Activated naive CD8-positive, alpha-beta T cell treated with anti-CD3 and anti-CD28 coated beads, Interleukin-2, amount 50 U/mL, for 24 hours (primary cell): ENCODE measurements at regions not wholly inside any gene's neighbourhood (a gene's known extent, or its start where the extent isn't known, plus 50 kb on each side); places are given as distances from the start of the nearest gene placed in this dataset.

Source experiments
- ATAC-seq: fragments of 150-1000 bp; cut with Tn5 transposase; one replicate; pipeline ENCODE4 v1.10.0; 2021
- DNase-seq: peaks from one replicate; pipeline ENCODE4 v3.0.0; 2021
- H3K27ac Mint-ChIP-seq: one replicate; pipeline ENCODE4 v1.8.0; 2021; ENCODE audit warnings: mild to moderate bottlenecking, mixed read lengths
- H3K27me3 Mint-ChIP-seq: one replicate; pipeline ENCODE4 v1.8.0; 2021; ENCODE audit warnings: mixed read lengths
- H3K36me3 Mint-ChIP-seq: one replicate; pipeline ENCODE4 v1.8.0; 2021; ENCODE audit warnings: low read depth, mixed read lengths
- H3K4me1 Mint-ChIP-seq: one replicate; pipeline ENCODE4 v1.8.0; 2021; ENCODE audit warnings: mixed read lengths
- H3K4me3 Mint-ChIP-seq: one replicate; pipeline ENCODE4 v1.8.0; 2021; ENCODE audit warnings: mild to moderate bottlenecking, moderate library complexity, mixed read lengths
- H3K9me3 Mint-ChIP-seq: one replicate; pipeline ENCODE4 v1.8.0; 2021; ENCODE audit warnings: mixed read lengths

GRCh38 chr5:102010644-102011043 is 285.4 kb downstream of the SLCO4C1 start:
- Mint-ChIP-seq H3K4me1 (no peaks in the 10 kb centered on the region), H3K27ac (no peak overlapping the region), H3K36me3 (no peaks in the 10 kb centered on the region), H3K9me3 (peaks cover 4% of the 10 kb centered on the region), H3K27me3 (no peaks in the 10 kb centered on the region), H3K4me3 (no peak overlapping the region)
- DNase-seq (no peak), ATAC-seq (no peak)

- peaks cover 3% of the 10 kb centered on the region for H3K27me3 Mint-ChIP-seq
- no peak overlapping the region for H3K4me3 Mint-ChIP-seq
- no peaks in the 10 kb centered on the region for H3K4me1 Mint-ChIP-seq
- no peaks in the 10 kb centered on the region for H3K36me3 Mint-ChIP-seq
- ATAC-seq (no peak), DNase-seq (no peak)
- H3K9me3 Mint-ChIP-seq = no peaks in the 10 kb centered on the region
- no peak overlapping the region for H3K27ac Mint-ChIP-seq
These were observed 298.8 kb downstream of the SLCO4C1 start for GRCh38 chr5:101997235-101997634.

- DNase-seq (no peak), ATAC-seq (no peak)
- Mint-ChIP-seq H3K4me3 (no peak overlapping the region), H3K27me3 (peaks cover 3% of the 10 kb centered on the region), H3K36me3 (no peaks in the 10 kb centered on the region), H3K4me1 (no peaks in the 10 kb centered on the region), H3K9me3 (no peaks in the 10 kb centered on the region), H3K27ac (no peak overlapping the region)
These were observed 300.5 kb downstream of the SLCO4C1 start for GRCh38 chr5:101995585-101995984.

GRCh38 chr5:101991486-101991885 is 304.6 kb downstream of the SLCO4C1 start:
- Mint-ChIP-seq H3K4me1 (no peaks in the 10 kb centered on the region), H3K36me3 (no peaks in the 10 kb centered on the region), H3K4me3 (no peak overlapping the region), H3K27ac (no peak overlapping the region), H3K9me3 (no peaks in the 10 kb centered on the region), H3K27me3 (peaks cover 3% of the 10 kb centered on the region)
- no peak for ATAC-seq
- no peak for DNase-seq

- no peaks in the 10 kb centered on the region for H3K36me3 Mint-ChIP-seq
- DNase-seq (no peak), ATAC-seq (no peak)
- H3K4me1 Mint-ChIP-seq = no peaks in the 10 kb centered on the region
- no peaks in the 10 kb centered on the region for H3K9me3 Mint-ChIP-seq
- no peak overlapping the region for H3K27ac Mint-ChIP-seq
- H3K27me3 Mint-ChIP-seq = peaks cover 3% of the 10 kb centered on the region
- H3K4me3 Mint-ChIP-seq = no peak overlapping the region
These were observed 306.4 kb downstream of the SLCO4C1 start for GRCh38 chr5:101989659-101990058.

- H3K4me3 Mint-ChIP-seq = no peak overlapping the region
- H3K36me3 Mint-ChIP-seq = no peaks in the 10 kb centered on the region
- ATAC-seq (no peak), DNase-seq (no peak)
- H3K4me1 Mint-ChIP-seq = no peaks in the 10 kb centered on the region
- no peak overlapping the region for H3K27ac Mint-ChIP-seq
- no peaks in the 10 kb centered on the region for H3K9me3 Mint-ChIP-seq
- no peaks in the 10 kb centered on the region for H3K27me3 Mint-ChIP-seq
These were observed 318.2 kb downstream of the SLCO4C1 start for GRCh38 chr5:101977729-101978345.

GRCh38 chr5:101976933-101977332 is 319.2 kb downstream of the SLCO4C1 start:
- Mint-ChIP-seq H3K9me3 (no peaks in the 10 kb centered on the region), H3K4me3 (no peak overlapping the region), H3K27ac (no peak overlapping the region), H3K36me3 (no peaks in the 10 kb centered on the region), H3K4me1 (no peaks in the 10 kb centered on the region), H3K27me3 (no peaks in the 10 kb centered on the region)
- ATAC-seq (no peak), DNase-seq (no peak)

- Mint-ChIP-seq H3K27ac (no peak overlapping the region), H3K4me1 (no peaks in the 10 kb centered on the region)
These were observed 326.3 kb downstream of the SLCO4C1 start for GRCh38 chr5:101969742-101970141.

GRCh38 chr5:101966476-101966875 is 329.6 kb downstream of the SLCO4C1 start:
- Mint-ChIP-seq H3K9me3 (no peaks in the 10 kb centered on the region), H3K4me1 (no peaks in the 10 kb centered on the region), H3K27me3 (no peaks in the 10 kb centered on the region), H3K4me3 (no peak overlapping the region), H3K27ac (no peak overlapping the region), H3K36me3 (no peaks in the 10 kb centered on the region)
- ATAC-seq (no peak), DNase-seq (no peak)

More at GRCh38 chr5:101969742-101970141, 326.3 kb downstream of the SLCO4C1 start:
- no peak overlapping the region for H3K4me3 Mint-ChIP-seq
- no peaks in the 10 kb centered on the region for H3K9me3 Mint-ChIP-seq
- DNase-seq (no peak), ATAC-seq (no peak)
- no peaks in the 10 kb centered on the region for H3K27me3 Mint-ChIP-seq
- H3K36me3 Mint-ChIP-seq = no peaks in the 10 kb centered on the region

- H3K27ac Mint-ChIP-seq = no peak overlapping the region
- H3K27me3 Mint-ChIP-seq = no peaks in the 10 kb centered on the region
- no peaks in the 10 kb centered on the region for H3K4me1 Mint-ChIP-seq
- H3K4me3 Mint-ChIP-seq = no peak overlapping the region
- DNase-seq = no peak
- no peaks in the 10 kb centered on the region for H3K36me3 Mint-ChIP-seq
- no peaks in the 10 kb centered on the region for H3K9me3 Mint-ChIP-seq
- ATAC-seq = no peak
These were observed 340.2 kb downstream of the SLCO4C1 start for GRCh38 chr5:101955891-101956290.

GRCh38 chr5:101950019-101950418 is 346.1 kb downstream of the SLCO4C1 start:
- no peaks in the 10 kb centered on the region for H3K36me3 Mint-ChIP-seq
- no peak for ATAC-seq

GRCh38 chr5:101948615-101949014 is 347.5 kb downstream of the SLCO4C1 start:
- no peak for DNase-seq
- Mint-ChIP-seq H3K9me3 (no peaks in the 10 kb centered on the region), H3K27ac (no peak overlapping the region), H3K4me3 (no peak overlapping the region), H3K4me1 (no peaks in the 10 kb centered on the region), H3K27me3 (no peaks in the 10 kb centered on the region), H3K36me3 (no peaks in the 10 kb centered on the region)
- ATAC-seq = no peak

More at GRCh38 chr5:101950019-101950418, 346.1 kb downstream of the SLCO4C1 start:
- Mint-ChIP-seq H3K27ac (no peak overlapping the region), H3K9me3 (no peaks in the 10 kb centered on the region), H3K27me3 (no peaks in the 10 kb centered on the region), H3K4me1 (no peaks in the 10 kb centered on the region), H3K4me3 (no peak overlapping the region)
- DNase-seq = no peak

GRCh38 chr5:101943784-101944183 is 352.3 kb downstream of the SLCO4C1 start:
- ATAC-seq (no peak), DNase-seq (no peak)
- Mint-ChIP-seq H3K4me3 (no peak overlapping the region), H3K4me1 (no peaks in the 10 kb centered on the region), H3K9me3 (no peaks in the 10 kb centered on the region), H3K27ac (no peak overlapping the region), H3K36me3 (no peaks in the 10 kb centered on the region), H3K27me3 (peaks cover 1% of the 10 kb centered on the region)

- H3K9me3 Mint-ChIP-seq = no peaks in the 10 kb centered on the region
- peaks cover 1% of the 10 kb centered on the region for H3K27me3 Mint-ChIP-seq
- no peak overlapping the region for H3K27ac Mint-ChIP-seq
- no peak for ATAC-seq
- no peak overlapping the region for H3K4me3 Mint-ChIP-seq
- H3K36me3 Mint-ChIP-seq = no peaks in the 10 kb centered on the region
- no peaks in the 10 kb centered on the region for H3K4me1 Mint-ChIP-seq
- no peak for DNase-seq
These were observed 353.7 kb downstream of the SLCO4C1 start for GRCh38 chr5:101942321-101942882.

GRCh38 chr5:101937041-101937440 is 359.0 kb downstream of the SLCO4C1 start:
- Mint-ChIP-seq H3K9me3 (no peaks in the 10 kb centered on the region), H3K27me3 (no peaks in the 10 kb centered on the region), H3K27ac (no peak overlapping the region), H3K4me1 (no peaks in the 10 kb centered on the region), H3K36me3 (no peaks in the 10 kb centered on the region), H3K4me3 (no peak overlapping the region)
- ATAC-seq (no peak), DNase-seq (no peak)

GRCh38 chr5:101935086-101935485 is 361.0 kb downstream of the SLCO4C1 start:
- Mint-ChIP-seq H3K27me3 (no peaks in the 10 kb centered on the region), H3K9me3 (no peaks in the 10 kb centered on the region), H3K4me3 (no peak overlapping the region), H3K4me1 (no peaks in the 10 kb centered on the region), H3K27ac (no peak overlapping the region), H3K36me3 (no peaks in the 10 kb centered on the region)
- ATAC-seq = no peak
- no peak for DNase-seq
